ENCODE measurements at regions not wholly inside any gene's neighbourhood (a gene's known extent, or its start where the extent isn't known, plus 50 kb on each side); places are given as distances from the start of the nearest gene placed in this dataset.
A peak's percentile ranks its signal among the peaks of the same experiment; 100 is the strongest.
"Not testable (repeated sequence)": the region's sequence is repeated elsewhere in the genome, so short reads cannot be mapped to it uniquely, and the experiment has no call there.

DNA sequence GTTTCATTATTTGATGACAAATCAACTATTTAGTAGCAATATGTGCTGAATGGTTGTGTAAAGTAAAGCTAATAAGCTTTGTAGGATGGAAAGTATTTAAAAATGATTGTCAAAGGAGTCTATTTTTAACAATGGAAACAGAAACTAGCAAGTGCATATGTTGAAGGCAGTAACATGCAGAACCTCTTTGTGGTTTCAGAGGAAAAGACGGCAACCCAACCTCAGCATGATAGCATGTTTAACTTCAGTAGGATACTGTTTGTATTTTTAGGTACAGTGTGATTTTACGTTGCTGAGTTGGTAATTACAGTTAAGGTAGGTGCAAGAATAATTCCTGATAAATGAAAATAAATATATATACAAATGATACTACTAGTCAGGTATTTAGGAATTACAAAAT lies 545.4 kb downstream of the CDY1 start:
- H3K4me1 ChIP-seq; intact Hi-C loops (cut with DNase I); H3K36me3 ChIP-seq; H3K27me3 ChIP-seq; H3K9me3 ChIP-seq; H3K4me3 ChIP-seq; ATAC-seq; H3K27ac ChIP-seq; DNase-seq: not testable (repeated sequence)

DNA sequence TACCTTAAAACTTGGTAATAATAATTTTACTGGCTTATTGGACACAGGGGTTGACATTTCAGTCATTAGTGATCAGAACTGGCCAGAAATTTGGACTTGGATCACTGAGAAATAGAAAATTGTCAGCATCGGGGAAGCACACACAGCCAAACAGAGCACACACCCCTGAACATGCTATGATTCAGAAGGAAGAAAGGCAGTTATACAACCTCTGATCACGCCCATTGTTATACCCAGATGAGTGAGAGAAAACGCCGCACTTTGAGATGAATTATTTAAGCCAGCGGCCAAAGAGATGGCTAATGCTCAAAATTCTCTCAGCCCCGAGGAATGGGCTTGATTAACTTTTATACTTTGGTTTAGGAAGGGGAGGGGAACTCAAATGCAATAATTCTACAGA lies 557.4 kb downstream of the CDY1 start:
- H3K27ac ChIP-seq; H3K27me3 ChIP-seq; H3K9me3 ChIP-seq; DNase-seq; H3K4me1 ChIP-seq; ATAC-seq; H3K36me3 ChIP-seq; intact Hi-C loops (cut with DNase I); H3K4me3 ChIP-seq: not testable (repeated sequence)

GRCh38 chrY:26224974-26225373 lies 603.1 kb downstream of the CDY1 start:
- H3K4me1 ChIP-seq; H3K9me3 ChIP-seq; H3K4me3 ChIP-seq; H3K27me3 ChIP-seq; DNase-seq; H3K27ac ChIP-seq; H3K36me3 ChIP-seq; intact Hi-C loops (cut with DNase I); ATAC-seq: not testable (repeated sequence)

- ATAC-seq; H3K36me3 ChIP-seq; intact Hi-C loops (cut with DNase I): not testable (repeated sequence)
Observed at GRCh38 chrY:26225468-26225867, 603.6 kb downstream of the CDY1 start.

DNA sequence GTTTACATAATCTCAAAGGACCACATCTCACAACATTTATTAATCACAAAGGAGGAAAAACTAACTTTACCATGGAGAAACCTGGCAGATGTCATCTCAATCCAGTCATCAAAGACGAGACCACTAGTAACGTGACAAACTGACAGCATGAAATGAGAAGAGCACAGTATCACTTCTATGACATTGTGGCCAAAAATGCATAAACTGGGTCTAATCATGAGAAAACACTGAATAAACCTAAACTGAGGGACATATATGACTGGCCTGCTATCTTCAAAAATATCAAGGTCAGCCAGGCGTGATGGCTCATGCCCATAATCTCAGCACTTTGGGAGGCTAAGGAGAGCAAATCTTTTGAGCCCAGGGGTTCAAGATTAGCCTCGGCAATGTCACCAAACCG lies 619.0 kb downstream of the CDY1 start:
- H3K27me3 ChIP-seq; ATAC-seq; intact Hi-C loops (cut with DNase I); H3K9me3 ChIP-seq; H3K4me3 ChIP-seq; H3K27ac ChIP-seq; DNase-seq; H3K4me1 ChIP-seq; H3K36me3 ChIP-seq: not testable (repeated sequence)

More at GRCh38 chrY:26225468-26225867, 603.6 kb downstream of the CDY1 start:
- H3K27ac ChIP-seq, DNase-seq, H3K27me3 ChIP-seq, H3K4me3 ChIP-seq, H3K9me3 ChIP-seq, H3K4me1 ChIP-seq: not testable (repeated sequence)

- DNase-seq; H3K36me3 ChIP-seq; H3K27ac ChIP-seq; intact Hi-C loops (cut with DNase I); H3K4me1 ChIP-seq; H3K27me3 ChIP-seq; H3K9me3 ChIP-seq; H3K4me3 ChIP-seq: not testable (repeated sequence)
- ATAC-seq: peak; percentile 43
Observed at GRCh38 chrY:26254262-26254661, 632.3 kb downstream of the CDY1 start.

- intact Hi-C loops (cut with DNase I); H3K27me3 ChIP-seq; H3K4me1 ChIP-seq; H3K36me3 ChIP-seq; H3K9me3 ChIP-seq; H3K27ac ChIP-seq; H3K4me3 ChIP-seq; ATAC-seq; DNase-seq: not testable (repeated sequence)
Observed at GRCh38 chrY:26265449-26265848, 643.5 kb downstream of the CDY1 start.

DNA sequence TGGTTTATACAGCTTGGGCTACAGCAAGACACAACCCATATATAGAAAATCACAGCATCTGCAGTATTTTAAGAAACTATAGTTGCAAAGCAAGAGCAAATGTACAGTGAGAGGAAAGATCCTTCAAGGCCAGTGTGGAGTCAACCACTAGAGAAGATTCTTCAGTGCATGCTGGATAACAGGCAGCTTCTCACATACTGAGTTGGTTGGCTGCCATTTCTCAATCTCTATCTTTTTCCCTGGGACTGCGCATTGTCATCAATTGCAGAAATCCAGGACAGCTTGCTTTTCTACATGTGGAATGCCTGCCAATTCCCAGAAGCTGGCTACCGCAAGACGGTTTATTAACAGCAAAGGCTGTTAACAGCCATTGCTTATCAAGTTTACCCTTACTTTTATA lies 646.5 kb downstream of the CDY1 start:
- H3K4me1 ChIP-seq; H3K9me3 ChIP-seq; H3K36me3 ChIP-seq; H3K27me3 ChIP-seq; H3K4me3 ChIP-seq; ATAC-seq; DNase-seq; intact Hi-C loops (cut with DNase I); H3K27ac ChIP-seq: not testable (repeated sequence)

- H3K4me3 ChIP-seq; H3K27ac ChIP-seq; H3K9me3 ChIP-seq; H3K4me1 ChIP-seq; DNase-seq; H3K27me3 ChIP-seq; H3K36me3 ChIP-seq; intact Hi-C loops (cut with DNase I); ATAC-seq: not testable (repeated sequence)
Observed at GRCh38 chrY:26268934-26269333, 647.0 kb downstream of the CDY1 start.

GRCh38 chrY:26273089-26273488 lies 651.2 kb downstream of the CDY1 start:
- H3K4me3 ChIP-seq; H3K4me1 ChIP-seq; intact Hi-C loops (cut with DNase I); ATAC-seq; H3K27ac ChIP-seq; DNase-seq; H3K36me3 ChIP-seq; H3K27me3 ChIP-seq; H3K9me3 ChIP-seq: not testable (repeated sequence)

GRCh38 chrY:26306046-26306445 lies 684.1 kb downstream of the CDY1 start:
- DNase-seq; H3K27ac ChIP-seq; intact Hi-C loops (cut with DNase I); H3K27me3 ChIP-seq; H3K36me3 ChIP-seq; H3K9me3 ChIP-seq; ATAC-seq; H3K4me1 ChIP-seq; H3K4me3 ChIP-seq: not testable (repeated sequence)

DNA sequence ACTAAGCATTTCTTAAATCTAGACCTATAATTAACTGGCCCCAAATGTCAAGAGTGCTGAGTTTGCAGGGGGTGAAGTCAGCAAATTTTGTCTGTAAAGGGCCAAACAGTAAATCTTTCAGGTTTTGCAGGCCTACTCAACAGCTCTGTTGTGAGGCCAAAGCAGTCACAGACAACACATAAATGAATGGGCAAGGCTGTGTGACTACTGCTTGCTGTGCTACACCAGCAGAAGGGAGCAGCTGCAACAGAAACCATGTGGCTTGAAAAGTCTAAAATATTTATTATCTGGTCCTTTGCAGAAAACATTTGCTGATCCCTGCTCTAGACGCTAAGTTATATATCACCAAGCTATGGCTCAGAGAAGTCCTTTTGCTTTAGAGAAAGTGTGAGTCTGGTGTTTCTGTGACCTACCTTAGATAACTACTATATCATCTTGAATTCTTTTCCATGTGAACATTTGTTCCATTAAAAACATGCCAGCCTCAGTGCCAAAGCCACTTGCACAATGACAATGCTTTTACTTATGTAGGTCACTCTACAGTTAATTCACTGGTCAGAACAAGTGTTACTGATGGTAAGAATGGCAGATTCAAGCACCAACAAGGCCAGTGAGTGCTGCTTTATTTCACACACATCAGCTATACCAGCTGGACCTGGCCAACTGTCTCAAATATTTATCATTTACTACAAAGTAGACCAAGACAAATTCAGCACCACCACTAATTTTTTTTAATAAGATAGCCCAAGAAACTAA lies 684.9 kb downstream of the CDY1 start:
- H3K27ac ChIP-seq; DNase-seq; H3K36me3 ChIP-seq; intact Hi-C loops (cut with DNase I); H3K4me3 ChIP-seq; H3K27me3 ChIP-seq; H3K4me1 ChIP-seq; H3K9me3 ChIP-seq; ATAC-seq: not testable (repeated sequence)

GRCh38 chrY:26308308-26308707 lies 686.4 kb downstream of the CDY1 start:
- intact Hi-C loops (cut with DNase I); H3K9me3 ChIP-seq; H3K27ac ChIP-seq; H3K36me3 ChIP-seq; H3K27me3 ChIP-seq; H3K4me1 ChIP-seq; DNase-seq; H3K4me3 ChIP-seq; ATAC-seq: not testable (repeated sequence)

All from upper lobe of right lung (tissue), 1 donor.